ENCODE measurements at regions not wholly inside any gene's neighbourhood (a gene's known extent, or its start where the extent isn't known, plus 50 kb on each side); places are given as distances from the start of the nearest gene placed in this dataset.

DNA sequence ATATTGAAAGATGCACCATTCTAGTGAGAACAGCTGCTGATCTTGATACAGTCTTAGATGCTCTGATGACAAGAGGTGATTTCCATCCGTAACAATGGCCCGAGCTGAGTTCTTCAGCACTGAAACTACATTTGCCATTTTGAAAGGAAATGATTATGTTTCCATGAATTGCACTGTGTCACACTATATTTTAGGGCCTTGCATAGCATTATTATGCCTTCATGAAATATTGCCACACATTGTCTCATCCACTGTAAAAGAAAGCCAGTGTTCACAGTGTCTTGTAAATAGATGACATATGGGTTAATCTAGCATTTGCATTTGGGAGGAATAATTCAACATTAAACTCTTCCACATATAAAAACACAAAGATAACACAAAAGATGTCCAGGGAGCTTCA is 438.3 kb upstream of the PSMD7 start:
- no peaks in the 10 kb centered on the region for H3K79me2 ChIP-seq (replicated peaks; ENCODE audit: insufficient read depth)
- H3F3A ChIP-seq (replicated peaks; ENCODE audit: low read depth) = no peaks in the 10 kb centered on the region
- H4K20me1 ChIP-seq (replicated peaks; ENCODE audit: insufficient read depth) = no peaks in the 10 kb centered on the region
- H3K4me1 ChIP-seq (ENCODE audit: insufficient read depth) = peaks cover 4% of the 10 kb centered on the region; the same call in 1 of the 2 replicates
- H3K9me2 ChIP-seq (ENCODE audit: insufficient read depth) = no peaks in the 10 kb centered on the region
- no peaks in the 10 kb centered on the region for H3K27me3 ChIP-seq (ENCODE audit: insufficient read depth)
- Mint-ChIP-seq H3K4me3 (no peak overlapping the region), H3K27ac (no peak overlapping the region), H3K27me3 (ENCODE audit: insufficient read depth, low read depth, poor library complexity) (no peaks in the 10 kb centered on the region), H3K9me3 (peaks cover 5% of the 10 kb centered on the region; the same call in 1 of the 3 replicates), H3K4me1 (peaks cover 15% of the 10 kb centered on the region; the same call in 2 of the 3 replicates), H3K36me3 (ENCODE audit: low read depth) (no peaks in the 10 kb centered on the region)
- TF ChIP-seq, protein P1, sequence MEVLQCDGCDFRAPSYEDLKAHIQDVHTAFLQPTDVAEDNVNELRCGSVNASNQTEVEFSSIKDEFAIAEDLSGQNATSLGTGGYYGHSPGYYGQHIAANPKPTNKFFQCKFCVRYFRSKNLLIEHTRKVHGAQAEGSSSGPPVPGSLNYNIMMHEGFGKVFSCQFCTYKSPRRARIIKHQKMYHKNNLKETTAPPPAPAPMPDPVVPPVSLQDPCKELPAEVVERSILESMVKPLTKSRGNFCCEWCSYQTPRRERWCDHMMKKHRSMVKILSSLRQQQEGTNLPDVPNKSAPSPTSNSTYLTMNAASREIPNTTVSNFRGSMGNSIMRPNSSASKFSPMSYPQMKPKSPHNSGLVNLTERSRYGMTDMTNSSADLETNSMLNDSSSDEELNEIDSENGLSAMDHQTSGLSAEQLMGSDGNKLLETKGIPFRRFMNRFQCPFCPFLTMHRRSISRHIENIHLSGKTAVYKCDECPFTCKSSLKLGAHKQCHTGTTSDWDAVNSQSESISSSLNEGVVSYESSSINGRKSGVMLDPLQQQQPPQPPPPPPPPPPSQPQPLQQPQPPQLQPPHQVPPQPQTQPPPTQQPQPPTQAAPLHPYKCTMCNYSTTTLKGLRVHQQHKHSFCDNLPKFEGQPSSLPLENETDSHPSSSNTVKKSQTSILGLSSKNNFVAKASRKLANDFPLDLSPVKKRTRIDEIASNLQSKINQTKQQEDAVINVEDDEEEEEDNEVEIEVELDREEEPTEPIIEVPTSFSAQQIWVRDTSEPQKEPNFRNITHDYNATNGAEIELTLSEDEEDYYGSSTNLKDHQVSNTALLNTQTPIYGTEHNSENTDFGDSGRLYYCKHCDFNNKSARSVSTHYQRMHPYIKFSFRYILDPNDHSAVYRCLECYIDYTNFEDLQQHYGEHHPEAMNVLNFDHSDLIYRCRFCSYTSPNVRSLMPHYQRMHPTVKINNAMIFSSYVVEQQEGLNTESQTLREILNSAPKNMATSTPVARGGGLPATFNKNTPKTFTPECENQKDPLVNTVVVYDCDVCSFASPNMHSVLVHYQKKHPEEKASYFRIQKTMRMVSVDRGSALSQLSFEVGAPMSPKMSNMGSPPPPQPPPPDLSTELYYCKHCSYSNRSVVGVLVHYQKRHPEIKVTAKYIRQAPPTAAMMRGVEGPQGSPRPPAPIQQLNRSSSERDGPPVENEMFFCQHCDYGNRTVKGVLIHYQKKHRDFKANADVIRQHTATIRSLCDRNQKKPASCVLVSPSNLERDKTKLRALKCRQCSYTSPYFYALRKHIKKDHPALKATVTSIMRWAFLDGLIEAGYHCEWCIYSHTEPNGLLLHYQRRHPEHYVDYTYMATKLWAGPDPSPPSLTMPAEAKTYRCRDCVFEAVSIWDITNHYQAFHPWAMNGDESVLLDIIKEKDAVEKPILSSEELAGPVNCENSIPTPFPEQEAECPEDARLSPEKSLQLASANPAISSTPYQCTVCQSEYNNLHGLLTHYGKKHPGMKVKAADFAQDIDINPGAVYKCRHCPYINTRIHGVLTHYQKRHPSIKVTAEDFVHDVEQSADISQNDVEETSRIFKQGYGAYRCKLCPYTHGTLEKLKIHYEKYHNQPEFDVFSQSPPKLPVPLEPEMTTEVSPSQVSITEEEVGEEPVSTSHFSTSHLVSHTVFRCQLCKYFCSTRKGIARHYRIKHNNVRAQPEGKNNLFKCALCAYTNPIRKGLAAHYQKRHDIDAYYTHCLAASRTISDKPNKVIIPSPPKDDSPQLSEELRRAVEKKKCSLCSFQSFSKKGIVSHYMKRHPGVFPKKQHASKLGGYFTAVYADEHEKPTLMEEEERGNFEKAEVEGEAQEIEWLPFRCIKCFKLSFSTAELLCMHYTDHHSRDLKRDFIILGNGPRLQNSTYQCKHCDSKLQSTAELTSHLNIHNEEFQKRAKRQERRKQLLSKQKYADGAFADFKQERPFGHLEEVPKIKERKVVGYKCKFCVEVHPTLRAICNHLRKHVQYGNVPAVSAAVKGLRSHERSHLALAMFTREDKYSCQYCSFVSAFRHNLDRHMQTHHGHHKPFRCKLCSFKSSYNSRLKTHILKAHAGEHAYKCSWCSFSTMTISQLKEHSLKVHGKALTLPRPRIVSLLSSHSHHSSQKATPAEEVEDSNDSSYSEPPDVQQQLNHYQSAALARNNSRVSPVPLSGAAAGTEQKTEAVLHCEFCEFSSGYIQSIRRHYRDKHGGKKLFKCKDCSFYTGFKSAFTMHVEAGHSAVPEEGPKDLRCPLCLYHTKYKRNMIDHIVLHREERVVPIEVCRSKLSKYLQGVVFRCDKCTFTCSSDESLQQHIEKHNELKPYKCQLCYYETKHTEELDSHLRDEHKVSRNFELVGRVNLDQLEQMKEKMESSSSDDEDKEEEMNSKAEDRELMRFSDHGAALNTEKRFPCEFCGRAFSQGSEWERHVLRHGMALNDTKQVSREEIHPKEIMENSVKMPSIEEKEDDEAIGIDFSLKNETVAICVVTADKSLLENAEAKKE (CRISPR knock-in tag; IDR thresholded peaks at IDR 0.05) = no peak
- TF ChIP-seq STAT1 (IDR thresholded peaks at IDR 0.05; ENCODE audit: unreplicated experiment) (no peak), CREB1 (CRISPR knock-in tag; IDR thresholded peaks at IDR 0.05; ENCODE audit: low read depth) (no peak), NANOG (IDR thresholded peaks at IDR 0.05; ENCODE audit: borderline replicate concordance) (no peak), EZH2phosphoT487 (IDR thresholded peaks at IDR 0.05; ENCODE audit: unreplicated experiment) (no peak), JUNB (IDR thresholded peaks at IDR 0.05; ENCODE audit: unreplicated experiment) (no peak)
- H3K36me3 ChIP-seq (ENCODE audit: insufficient read depth) = no peaks in the 10 kb centered on the region
- DNase-seq (ENCODE audit: low spot score) (no peak), ATAC-seq (no peak)
- no peak overlapping the region for H3K4me2 ChIP-seq
- H2AFZ ChIP-seq = no peak overlapping the region
- H3K27ac ChIP-seq (ENCODE audit: low read depth) = no peak overlapping the region
- H3K4me3 ChIP-seq = no peak overlapping the region

- Histone ChIP-seq H2AFZ (no peak overlapping the region), H3K4me1 (ENCODE audit: insufficient read depth) (no peaks in the 10 kb centered on the region), H3K36me3 (ENCODE audit: insufficient read depth) (no peaks in the 10 kb centered on the region), H3K4me2 (no peak overlapping the region), H3K9me2 (ENCODE audit: insufficient read depth) (no peaks in the 10 kb centered on the region), H3K4me3 (no peak overlapping the region), H4K20me1 (replicated peaks; ENCODE audit: insufficient read depth) (no peaks in the 10 kb centered on the region), H3F3A (replicated peaks; ENCODE audit: low read depth) (no peaks in the 10 kb centered on the region), H3K79me2 (replicated peaks; ENCODE audit: insufficient read depth) (no peaks in the 10 kb centered on the region), H3K27me3 (ENCODE audit: insufficient read depth) (no peaks in the 10 kb centered on the region), H3K27ac (ENCODE audit: low read depth) (no peak overlapping the region)
- H3K27ac Mint-ChIP-seq = no peak overlapping the region
- ATAC-seq (no peak), DNase-seq (ENCODE audit: low spot score) (no peak)
- no peaks in the 10 kb centered on the region for H3K27me3 Mint-ChIP-seq (ENCODE audit: insufficient read depth, low read depth, poor library complexity)
- no peaks in the 10 kb centered on the region for H3K4me1 Mint-ChIP-seq
- H3K36me3 Mint-ChIP-seq (ENCODE audit: low read depth) = no peaks in the 10 kb centered on the region
- H3K4me3 Mint-ChIP-seq = no peak overlapping the region
- peaks cover 5% of the 10 kb centered on the region; the same call in 1 of the 3 replicates for H3K9me3 Mint-ChIP-seq
- no peak for TF ChIP-seq POLR2AphosphoS5 (IDR thresholded peaks at IDR 0.05; ENCODE audit: low read depth)
- no peak for TF ChIP-seq ETS1 (IDR thresholded peaks at IDR 0.05)
- TF ChIP-seq, protein P2, sequence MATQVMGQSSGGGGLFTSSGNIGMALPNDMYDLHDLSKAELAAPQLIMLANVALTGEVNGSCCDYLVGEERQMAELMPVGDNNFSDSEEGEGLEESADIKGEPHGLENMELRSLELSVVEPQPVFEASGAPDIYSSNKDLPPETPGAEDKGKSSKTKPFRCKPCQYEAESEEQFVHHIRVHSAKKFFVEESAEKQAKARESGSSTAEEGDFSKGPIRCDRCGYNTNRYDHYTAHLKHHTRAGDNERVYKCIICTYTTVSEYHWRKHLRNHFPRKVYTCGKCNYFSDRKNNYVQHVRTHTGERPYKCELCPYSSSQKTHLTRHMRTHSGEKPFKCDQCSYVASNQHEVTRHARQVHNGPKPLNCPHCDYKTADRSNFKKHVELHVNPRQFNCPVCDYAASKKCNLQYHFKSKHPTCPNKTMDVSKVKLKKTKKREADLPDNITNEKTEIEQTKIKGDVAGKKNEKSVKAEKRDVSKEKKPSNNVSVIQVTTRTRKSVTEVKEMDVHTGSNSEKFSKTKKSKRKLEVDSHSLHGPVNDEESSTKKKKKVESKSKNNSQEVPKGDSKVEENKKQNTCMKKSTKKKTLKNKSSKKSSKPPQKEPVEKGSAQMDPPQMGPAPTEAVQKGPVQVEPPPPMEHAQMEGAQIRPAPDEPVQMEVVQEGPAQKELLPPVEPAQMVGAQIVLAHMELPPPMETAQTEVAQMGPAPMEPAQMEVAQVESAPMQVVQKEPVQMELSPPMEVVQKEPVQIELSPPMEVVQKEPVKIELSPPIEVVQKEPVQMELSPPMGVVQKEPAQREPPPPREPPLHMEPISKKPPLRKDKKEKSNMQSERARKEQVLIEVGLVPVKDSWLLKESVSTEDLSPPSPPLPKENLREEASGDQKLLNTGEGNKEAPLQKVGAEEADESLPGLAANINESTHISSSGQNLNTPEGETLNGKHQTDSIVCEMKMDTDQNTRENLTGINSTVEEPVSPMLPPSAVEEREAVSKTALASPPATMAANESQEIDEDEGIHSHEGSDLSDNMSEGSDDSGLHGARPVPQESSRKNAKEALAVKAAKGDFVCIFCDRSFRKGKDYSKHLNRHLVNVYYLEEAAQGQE (IDR thresholded peaks at IDR 0.05; ENCODE audit: unreplicated experiment) = no peak
Observed at GRCh38 chr16:73853968-73854367, 442.6 kb upstream of the PSMD7 start.
